ENCODE measurements at regions not wholly inside any gene's neighbourhood (a gene's known extent, or its start where the extent isn't known, plus 50 kb on each side); places are given as distances from the start of the nearest gene placed in this dataset.

GRCh38 chr1:181413195-181413815, 70.0 kb upstream of the CACNA1E start:
- Histone ChIP-seq H2AFZ (ENCODE audit: low read length) (no peak overlapping the region), H4K20me1 (ENCODE audit: insufficient read depth, low read length, poor library complexity, severe bottlenecking) (no peaks in the 10 kb centered on the region), H3K9ac (ENCODE audit: low read depth, low read length, poor library complexity, severe bottlenecking) (no peak overlapping the region), H3K9me3 (ENCODE audit: insufficient read depth, low read depth, low read length) (no peaks in the 10 kb centered on the region), H3K4me1 (ENCODE audit: insufficient read depth, low read length, poor library complexity, severe bottlenecking) (no peaks in the 10 kb centered on the region), H3K4me2 (ENCODE audit: low read depth, low read length, poor library complexity, severe bottlenecking) (no peak overlapping the region), H3F3A (ENCODE audit: low read depth) (no peaks in the 10 kb centered on the region), H3K27me3 (ENCODE audit: insufficient read depth, low read length, poor library complexity, severe bottlenecking) (no peaks in the 10 kb centered on the region), H3K9me2 (replicated peaks; ENCODE audit: low read depth, low read length) (no peaks in the 10 kb centered on the region), H3K79me2 (ENCODE audit: insufficient read depth, low read length) (no peaks in the 10 kb centered on the region), H3K36me3 (ENCODE audit: insufficient read depth, low read length) (no peaks in the 10 kb centered on the region), H3K4me3 (ENCODE audit: low read length, poor library complexity, severe bottlenecking) (no peak overlapping the region)
- TF ChIP-seq CTCF (conservative IDR thresholded peaks at IDR 0.05; ENCODE audit: low read length) (no peak), EZH2phosphoT487 (IDR thresholded peaks at IDR 0.05; ENCODE audit: borderline replicate concordance) (no peak)

GRCh38 chr1:181413836-181414235, 69.5 kb upstream of the CACNA1E start:
- no peak for TF ChIP-seq CTCF (conservative IDR thresholded peaks at IDR 0.05; ENCODE audit: low read length)
- no peak for TF ChIP-seq EZH2phosphoT487 (IDR thresholded peaks at IDR 0.05; ENCODE audit: borderline replicate concordance)
- H3F3A ChIP-seq (ENCODE audit: low read depth), result no peaks in the 10 kb centered on the region
- no peaks in the 10 kb centered on the region for H3K9me3 ChIP-seq (ENCODE audit: insufficient read depth, low read depth, low read length)
- no peaks in the 10 kb centered on the region for H3K27me3 ChIP-seq (ENCODE audit: insufficient read depth, low read length, poor library complexity, severe bottlenecking)
- no peaks in the 10 kb centered on the region for H3K9me2 ChIP-seq (replicated peaks; ENCODE audit: low read depth, low read length)
- no peaks in the 10 kb centered on the region for H3K4me1 ChIP-seq (ENCODE audit: insufficient read depth, low read length, poor library complexity, severe bottlenecking)
- H3K9ac ChIP-seq (ENCODE audit: low read depth, low read length, poor library complexity, severe bottlenecking), result no peak overlapping the region
- H2AFZ ChIP-seq (ENCODE audit: low read length), result no peak overlapping the region
- no peaks in the 10 kb centered on the region for H3K79me2 ChIP-seq (ENCODE audit: insufficient read depth, low read length)
- no peak overlapping the region for H3K4me2 ChIP-seq (ENCODE audit: low read depth, low read length, poor library complexity, severe bottlenecking)
- H3K4me3 ChIP-seq (ENCODE audit: low read length, poor library complexity, severe bottlenecking), result no peak overlapping the region
- no peaks in the 10 kb centered on the region for H4K20me1 ChIP-seq (ENCODE audit: insufficient read depth, low read length, poor library complexity, severe bottlenecking)
- no peaks in the 10 kb centered on the region for H3K36me3 ChIP-seq (ENCODE audit: insufficient read depth, low read length)

- Histone ChIP-seq H3K4me3 (ENCODE audit: low read length, poor library complexity, severe bottlenecking) (no peak overlapping the region), H3K27me3 (ENCODE audit: insufficient read depth, low read length, poor library complexity, severe bottlenecking) (no peaks in the 10 kb centered on the region)
These were observed 67.0 kb upstream of the CACNA1E start for GRCh38 chr1:181416268-181416860.

More at GRCh38 chr1:181416268-181416860, 67.0 kb upstream of the CACNA1E start:
- Histone ChIP-seq H3K9me2 (replicated peaks; ENCODE audit: low read depth, low read length) (no peaks in the 10 kb centered on the region), H3K79me2 (ENCODE audit: insufficient read depth, low read length) (no peaks in the 10 kb centered on the region), H3K36me3 (ENCODE audit: insufficient read depth, low read length) (no peaks in the 10 kb centered on the region), H3K9me3 (ENCODE audit: insufficient read depth, low read depth, low read length) (no peaks in the 10 kb centered on the region), H3F3A (ENCODE audit: low read depth) (no peaks in the 10 kb centered on the region), H4K20me1 (ENCODE audit: insufficient read depth, low read length, poor library complexity, severe bottlenecking) (no peaks in the 10 kb centered on the region), H3K9ac (ENCODE audit: low read depth, low read length, poor library complexity, severe bottlenecking) (no peak overlapping the region), H3K4me1 (ENCODE audit: insufficient read depth, low read length, poor library complexity, severe bottlenecking) (no peaks in the 10 kb centered on the region), H2AFZ (ENCODE audit: low read length) (no peak overlapping the region), H3K4me2 (ENCODE audit: low read depth, low read length, poor library complexity, severe bottlenecking) (no peak overlapping the region)
- no peak for TF ChIP-seq EZH2phosphoT487 (IDR thresholded peaks at IDR 0.05; ENCODE audit: borderline replicate concordance)
- TF ChIP-seq CTCF (conservative IDR thresholded peaks at IDR 0.05; ENCODE audit: low read length), result no peak

All from Loucy (cell line).